Right lobe of liver (tissue), 6 donors: ENCODE measurements at regions not wholly inside any gene's neighbourhood (a gene's known extent, or its start where the extent isn't known, plus 50 kb on each side); places are given as distances from the start of the nearest gene placed in this dataset.
"Not testable (repeated sequence)": the region's sequence is repeated elsewhere in the genome, so short reads cannot be mapped to it uniquely, and the experiment has no call there.

Source experiments
- ATAC-seq, 4 donors: fragments of 200-7000 bp; cut with Tn5 transposase; one replicate each; pipeline ENCODE4 v1.9.1; 2020; ENCODE audit warnings: mild to moderate bottlenecking in 4 of 4, moderate library complexity in 4 of 4
- DNase-seq, 3 donors: peaks; one replicate each; pipeline ENCODE4 v3.0.0-alpha.2; 2020
- H3K27ac ChIP-seq, 3 donors: fragments of 200-600 bp; one replicate each; pipeline ENCODE4 v1.8.0; 2022
- H3K27me3 ChIP-seq, 2 donors: fragments of 200-600 bp; one replicate each; pipeline ENCODE4 v1.8.0; 2022
- H3K36me3 ChIP-seq, 4 donors: fragments of 200-600 bp; sonication (generic) in 1 of 4; one replicate each; pipeline versions ENCODE4 v1.5.1 to v1.8.0; 2017 to 2022; ENCODE audit warnings: control low read depth in 1 of 4
- H3K4me1 ChIP-seq, 4 donors: fragments of 200-600 bp; sonication (generic) in 1 of 4; one replicate each; pipeline versions ENCODE4 v1.5.1 to v1.8.0; 2017 to 2022; ENCODE audit warnings: control low read depth in 1 of 4
- H3K4me3 ChIP-seq, 3 donors: fragments of 200-600 bp; one replicate each; pipeline ENCODE4 v1.8.0; 2022
- H3K9me3 ChIP-seq, 4 donors: fragments of 200-600 bp; sonication (generic) in 1 of 4; one replicate each; pipeline versions ENCODE4 v1.5.1 to v1.8.0; 2017 to 2022; ENCODE audit warnings: control low read depth in 1 of 4
- POLR2A ChIP-seq: fragments of 450-650 bp; IDR thresholded peaks from one replicate; pipeline ENCODE4 v1.6.1; 2017; ENCODE audit warnings: antibody characterized with exemption, mild to moderate bottlenecking
- WGBS: methylation state at CpG from one replicate; pipeline ENCODE4 v1.1.6; 2018; ENCODE audit warnings: low coverage, low lambda C conversion rate; ENCODE audit not compliant: insufficient coverage; ENCODE audit errors: missing lambda C conversion rate; 5-methylcytosine and 5-hydroxymethylcytosine counted together
- intact Hi-C, 2 donors: fragments of 100-400 bp; cut with DNase I; formaldehyde crosslinking; loops; one replicate each; pipeline versions ENCODE4 v1.11.2 to v1.14.1; 2022
- TF ChIP-seq, protein P1 (sequence below), 4 donors: fragments of 200-600 bp in 3 of 4; fragments of 450-650 bp in 1 of 4; IDR thresholded peaks; one replicate each; pipeline versions ENCODE4 v1.5.1 to v1.8.0; 2016 to 2022; ENCODE audit warnings: antibody characterized with exemption in 4 of 4, mild to moderate bottlenecking in 2 of 4
- donor health status: DM: no; HTN: yes; CAD: no.
- donor health status: DM: no; HTN: no; CAD: no.
- donor health status: DM: no; HTN: no; CAD: no.
- donor health status: DM: no; HTN: yes; CAD: no.
- donor health status: DM: no; HTN: yes; CAD: no.

DNA sequence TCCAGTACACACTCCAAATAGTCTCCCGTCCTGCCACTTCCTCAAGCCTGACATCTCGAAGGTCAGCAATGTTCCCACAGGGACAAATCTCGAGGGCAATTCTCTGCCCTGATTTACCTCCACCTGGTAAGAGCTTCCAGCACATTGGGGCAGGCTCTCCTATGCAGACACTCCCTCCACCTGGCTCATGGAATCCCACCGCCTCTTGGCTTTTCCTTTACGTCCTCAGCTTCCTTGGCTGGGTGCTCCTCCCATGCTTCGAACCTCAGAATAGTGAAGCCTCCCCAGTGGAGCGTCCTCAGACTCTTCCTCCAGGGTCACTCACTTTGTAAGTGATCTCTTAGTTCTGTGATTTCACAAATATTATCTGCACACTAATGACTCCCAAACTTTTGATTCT is 205.2 kb upstream of the ECI2 start:
- H3K9me3 ChIP-seq, result no peaks in the 10 kb centered on the region
- no peaks in the 10 kb centered on the region for H3K27me3 ChIP-seq
- H3K36me3 ChIP-seq, result no peaks in the 10 kb centered on the region
- H3K27ac ChIP-seq, result no peak overlapping the region
- no peak for ATAC-seq
- no peak for TF ChIP-seq POLR2A
- TF ChIP-seq, protein P1, sequence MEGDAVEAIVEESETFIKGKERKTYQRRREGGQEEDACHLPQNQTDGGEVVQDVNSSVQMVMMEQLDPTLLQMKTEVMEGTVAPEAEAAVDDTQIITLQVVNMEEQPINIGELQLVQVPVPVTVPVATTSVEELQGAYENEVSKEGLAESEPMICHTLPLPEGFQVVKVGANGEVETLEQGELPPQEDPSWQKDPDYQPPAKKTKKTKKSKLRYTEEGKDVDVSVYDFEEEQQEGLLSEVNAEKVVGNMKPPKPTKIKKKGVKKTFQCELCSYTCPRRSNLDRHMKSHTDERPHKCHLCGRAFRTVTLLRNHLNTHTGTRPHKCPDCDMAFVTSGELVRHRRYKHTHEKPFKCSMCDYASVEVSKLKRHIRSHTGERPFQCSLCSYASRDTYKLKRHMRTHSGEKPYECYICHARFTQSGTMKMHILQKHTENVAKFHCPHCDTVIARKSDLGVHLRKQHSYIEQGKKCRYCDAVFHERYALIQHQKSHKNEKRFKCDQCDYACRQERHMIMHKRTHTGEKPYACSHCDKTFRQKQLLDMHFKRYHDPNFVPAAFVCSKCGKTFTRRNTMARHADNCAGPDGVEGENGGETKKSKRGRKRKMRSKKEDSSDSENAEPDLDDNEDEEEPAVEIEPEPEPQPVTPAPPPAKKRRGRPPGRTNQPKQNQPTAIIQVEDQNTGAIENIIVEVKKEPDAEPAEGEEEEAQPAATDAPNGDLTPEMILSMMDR (IDR thresholded peaks at IDR 0.05), result no peak
- intact Hi-C loops, result no loop called here
- no peak overlapping the region for H3K4me3 ChIP-seq
- H3K4me1 ChIP-seq, result no peaks in the 10 kb centered on the region
- WGBS, result 52% methylated on average over 4 of the region's 7 CpGs
- no peak for DNase-seq

DNA sequence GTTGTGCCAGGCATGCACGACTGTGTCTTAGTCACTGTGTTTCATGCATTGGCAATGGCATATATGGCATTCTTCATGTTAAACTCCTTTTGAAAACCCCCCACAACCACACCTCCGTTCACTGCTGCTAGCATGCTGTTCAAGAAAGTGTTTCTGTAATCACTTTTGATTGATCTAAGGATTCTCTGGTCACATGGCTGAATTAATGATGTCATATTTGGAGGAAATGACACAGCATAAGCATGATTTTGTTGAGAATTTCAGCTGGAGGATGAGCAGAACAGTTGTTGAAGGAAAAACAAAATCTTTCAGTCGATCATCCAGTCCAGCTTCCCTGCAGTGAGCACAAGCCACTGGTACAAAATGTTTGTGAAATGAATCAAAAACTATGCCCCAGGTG is 203.5 kb upstream of the ECI2 start:
- no peak for DNase-seq
- no peaks in the 10 kb centered on the region for H3K4me1 ChIP-seq
- H3K9me3 ChIP-seq, result no peaks in the 10 kb centered on the region
- TF ChIP-seq, protein P1 (IDR thresholded peaks at IDR 0.05), result no peak
- no peak overlapping the region for H3K4me3 ChIP-seq
- H3K27me3 ChIP-seq, result no peaks in the 10 kb centered on the region
- 63% methylated on average over 3 of the region's 3 CpGs for WGBS
- H3K27ac ChIP-seq, result no peak overlapping the region
- no peak for ATAC-seq
- intact Hi-C loops, result no loop called here
- H3K36me3 ChIP-seq, result no peaks in the 10 kb centered on the region

DNA sequence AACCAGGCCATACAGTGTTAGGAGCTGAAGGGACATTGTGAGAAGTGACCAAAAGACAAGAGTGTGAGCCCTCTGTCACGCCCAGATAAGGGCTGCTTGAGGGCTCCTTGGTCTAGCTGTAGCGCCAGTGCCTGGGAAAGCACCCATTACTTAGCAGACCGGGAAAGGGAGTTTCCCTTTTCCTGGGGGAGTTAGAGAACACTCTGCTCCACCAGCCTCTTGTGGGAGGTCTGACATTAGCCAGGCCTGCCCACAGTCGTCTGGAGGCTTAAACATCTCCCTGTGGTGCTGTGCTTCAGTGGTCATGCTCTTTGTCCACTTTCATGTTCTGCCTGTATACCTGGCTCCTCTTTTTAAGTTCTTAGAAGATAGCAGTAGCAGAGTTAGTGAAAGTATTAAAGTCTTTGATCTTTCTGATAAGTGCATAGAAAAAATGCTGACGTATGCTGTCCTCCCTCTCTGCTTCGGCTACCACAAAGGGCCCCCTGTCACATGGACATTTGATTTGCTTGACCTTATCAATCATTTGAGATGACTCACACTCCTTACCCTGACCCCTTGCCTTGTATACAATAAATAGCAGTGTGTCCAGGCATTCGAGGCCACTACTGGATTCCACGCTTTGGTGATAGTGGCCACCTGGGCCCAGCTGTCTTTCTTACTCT is 201.5 kb upstream of the ECI2 start:
- ATAC-seq (no peak), DNase-seq (no peak)
- intact Hi-C loops, result no loop called here
- TF ChIP-seq, protein P1 (IDR thresholded peaks at IDR 0.05), result no peak
- TF ChIP-seq POLR2A, result no peak
- Histone ChIP-seq H3K9me3 (no peaks in the 10 kb centered on the region), H3K27ac (no peak overlapping the region), H3K27me3 (no peaks in the 10 kb centered on the region), H3K4me1 (no peaks in the 10 kb centered on the region), H3K36me3 (no peaks in the 10 kb centered on the region), H3K4me3 (no peak overlapping the region)
- 26% methylated on average over 6 of the region's 8 CpGs for whole genome bisulfite sequencing

DNA sequence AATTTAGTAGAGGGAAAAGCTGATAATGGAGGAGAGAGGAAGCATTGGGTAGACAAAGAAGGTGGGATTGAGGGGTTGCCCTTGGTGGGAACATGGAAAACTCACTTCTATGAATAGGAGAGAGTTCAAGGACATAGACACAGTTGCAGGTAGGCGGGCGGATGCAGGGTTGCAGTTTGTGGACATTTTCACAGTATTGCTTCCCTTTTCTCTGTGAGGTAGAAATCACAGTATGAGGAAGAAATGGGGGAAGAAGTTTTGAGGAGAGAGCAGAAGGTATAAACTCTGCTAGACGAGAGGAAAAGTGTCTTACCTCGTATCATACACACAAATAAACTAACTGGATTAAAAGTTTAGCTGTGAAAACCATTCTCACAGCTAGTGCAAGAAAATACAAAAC is 200.7 kb upstream of the ECI2 start:
- 31% methylated on average over 4 of the region's 4 CpGs for WGBS
- no peaks in the 10 kb centered on the region for H3K9me3 ChIP-seq
- no peaks in the 10 kb centered on the region for H3K4me1 ChIP-seq
- H3K27me3 ChIP-seq, result no peaks in the 10 kb centered on the region
- TF ChIP-seq, protein P1 (IDR thresholded peaks at IDR 0.05), result no peak
- TF ChIP-seq POLR2A, result no peak
- no peak for ATAC-seq
- H3K4me3 ChIP-seq, result no peak overlapping the region
- H3K36me3 ChIP-seq, result no peaks in the 10 kb centered on the region
- DNase-seq, result no peak
- H3K27ac ChIP-seq, result no peak overlapping the region
- intact Hi-C loops, result no loop called here

DNA sequence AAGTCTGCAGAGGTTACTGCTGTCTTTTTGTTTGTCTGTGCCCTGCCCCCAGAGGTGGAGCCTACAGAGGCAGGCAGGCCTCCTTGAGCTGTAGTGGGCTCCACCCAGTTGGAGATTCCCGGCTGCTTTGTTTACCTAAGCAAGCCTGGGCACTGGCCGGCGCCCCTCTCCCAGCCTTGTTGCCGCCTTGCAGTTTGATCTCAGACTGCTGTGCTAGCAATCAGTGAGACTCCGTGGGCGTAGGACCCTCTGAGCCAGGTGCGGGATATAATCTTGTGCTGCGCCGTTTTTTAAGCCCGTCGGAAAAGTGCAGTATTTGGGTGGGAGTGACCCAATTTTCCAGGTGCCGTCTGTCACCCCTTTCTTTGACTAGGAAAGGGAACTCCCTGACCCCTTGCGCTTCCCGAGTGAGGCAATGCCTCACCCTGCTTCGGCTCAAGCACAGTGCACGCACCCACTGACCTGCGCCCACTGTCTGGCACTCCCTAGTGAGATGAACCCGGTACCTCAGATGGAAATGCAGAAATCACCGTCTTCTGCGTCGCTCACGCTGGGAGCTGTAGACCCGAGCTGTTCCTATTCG is 198.9 kb upstream of the ECI2 start:
- H3K4me3 ChIP-seq, H3K4me1 ChIP-seq, H3K27ac ChIP-seq, H3K36me3 ChIP-seq, DNase-seq, H3K9me3 ChIP-seq, intact Hi-C loops, ATAC-seq, H3K27me3 ChIP-seq: not testable (repeated sequence)
- WGBS, result 52% methylated on average over 14 of the region's 24 CpGs
